ENCODE measurements at regions not wholly inside any gene's neighbourhood (a gene's known extent, or its start where the extent isn't known, plus 50 kb on each side); places are given as distances from the start of the nearest gene placed in this dataset.

GRCh38 chr4:133372699-133373098 lies 223.6 kb downstream of the PCDH10 start:
- no peaks in the 10 kb centered on the region for H3K36me3 ChIP-seq
- no peak overlapping the region for H3K4me3 ChIP-seq
- no peak overlapping the region for H3K27ac ChIP-seq
- H3K9me3 ChIP-seq: peaks cover 0 to 5% (median 0%) of the 10 kb centered on the region in 12 donors
- WGBS, 4 donors: 76 to 85% (median 83%) methylated on average over 2 of the region's 2 CpGs
- H3K27me3 ChIP-seq: no peaks in the 10 kb centered on the region
- intact Hi-C loops (cut with DNase I): no loop called here
- TF ChIP-seq CTCF (IDR thresholded peaks at IDR 0.05): no peak
- TF ChIP-seq POLR2A (IDR thresholded peaks at IDR 0.05): no peak
- no peaks in the 10 kb centered on the region for H3K4me1 ChIP-seq
- DNase-seq (no peak), ATAC-seq (no peak)

GRCh38 chr4:133355633-133356032 lies 206.5 kb downstream of the PCDH10 start:
- intact Hi-C loops (cut with DNase I): no loop called here
- TF ChIP-seq CTCF (IDR thresholded peaks at IDR 0.05): no peak
- TF ChIP-seq POLR2A (IDR thresholded peaks at IDR 0.05): no peak
- Histone ChIP-seq H3K27ac (no peak overlapping the region), H3K4me3 (no peak overlapping the region), H3K4me1 (no peaks in the 10 kb centered on the region), H3K27me3 (no peaks in the 10 kb centered on the region), H3K9me3 (peaks cover 0 to 3% (median 0%) of the 10 kb centered on the region in 12 donors), H3K36me3 (no peaks in the 10 kb centered on the region)
- ATAC-seq (peak in 2 of 4 donors; percentile 45 to 47), DNase-seq (no peak)
- 57 to 72% (median 68%) methylated on average over 3 of the region's 3 CpGs for WGBS, 4 donors

- Histone ChIP-seq H3K27me3 (no peaks in the 10 kb centered on the region), H3K4me1 (no peaks in the 10 kb centered on the region), H3K4me3 (no peak overlapping the region), H3K27ac (no peak overlapping the region), H3K36me3 (no peaks in the 10 kb centered on the region), H3K9me3 (peaks cover 0 to 18% (median 0%) of the 10 kb centered on the region in 12 donors)
- WGBS, 4 donors: 38 to 49% (median 47%) methylated on average over 1 of the region's 1 CpG
- TF ChIP-seq POLR2A (IDR thresholded peaks at IDR 0.05) (no peak), CTCF (IDR thresholded peaks at IDR 0.05) (no peak)
- intact Hi-C loops (cut with DNase I): no loop called here
- ATAC-seq: no peak
- no peak for DNase-seq
Observed at GRCh38 chr4:133347409-133347808, 198.3 kb downstream of the PCDH10 start.

GRCh38 chr4:133324491-133324890 lies 175.4 kb downstream of the PCDH10 start:
- Histone ChIP-seq H3K9me3 (peaks cover 0 to 4% (median 0%) of the 10 kb centered on the region in 12 donors), H3K4me1 (no peaks in the 10 kb centered on the region), H3K27me3 (no peaks in the 10 kb centered on the region), H3K36me3 (no peaks in the 10 kb centered on the region), H3K4me3 (no peak overlapping the region), H3K27ac (no peak overlapping the region)
- TF ChIP-seq POLR2A (IDR thresholded peaks at IDR 0.05): no peak
- 62 to 68% (median 66%) methylated on average over 1 of the region's 1 CpG for WGBS, 4 donors
- DNase-seq: no peak
- intact Hi-C loops (cut with DNase I): no loop called here
- ATAC-seq: no peak

GRCh38 chr4:133323670-133324069 lies 174.6 kb downstream of the PCDH10 start:
- Histone ChIP-seq H3K4me1 (no peaks in the 10 kb centered on the region), H3K4me3 (no peak overlapping the region), H3K27me3 (no peaks in the 10 kb centered on the region), H3K9me3 (no peaks in the 10 kb centered on the region), H3K36me3 (no peaks in the 10 kb centered on the region), H3K27ac (no peak overlapping the region)
- WGBS, 4 donors: 91 to 92% (median 92%) methylated on average over 3 of the region's 3 CpGs
- TF ChIP-seq CTCF (IDR thresholded peaks at IDR 0.05) (no peak), POLR2A (IDR thresholded peaks at IDR 0.05) (no peak)
- intact Hi-C loops (cut with DNase I): no loop called here
- ATAC-seq (no peak), DNase-seq (no peak)
